ENCODE measurements at regions not wholly inside any gene's neighbourhood (a gene's known extent, or its start where the extent isn't known, plus 50 kb on each side); places are given as distances from the start of the nearest gene placed in this dataset.
"Not testable (repeated sequence)": the region's sequence is repeated elsewhere in the genome, so short reads cannot be mapped to it uniquely, and the experiment has no call there.

DNA sequence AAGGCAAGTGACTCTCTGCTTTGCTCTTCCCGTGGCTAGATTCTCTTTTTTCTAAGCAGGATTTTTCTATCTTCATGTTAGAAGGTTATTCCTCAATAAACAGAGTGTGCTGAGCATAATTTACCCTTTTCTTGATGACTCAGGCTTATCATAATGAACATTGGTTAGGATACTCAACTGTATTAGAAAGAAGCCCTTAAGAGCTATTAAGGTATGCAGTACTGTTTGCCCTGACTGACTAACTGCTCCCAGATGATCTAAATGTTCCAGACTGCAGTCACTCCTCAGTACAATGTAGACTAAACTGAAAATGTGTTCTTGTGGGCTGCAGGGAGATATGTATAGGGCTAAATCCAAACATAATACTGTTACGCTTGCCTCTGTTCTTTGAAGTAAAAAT, 687.8 kb downstream of the NUP35 start:
- no peak for DNase-seq

DNA sequence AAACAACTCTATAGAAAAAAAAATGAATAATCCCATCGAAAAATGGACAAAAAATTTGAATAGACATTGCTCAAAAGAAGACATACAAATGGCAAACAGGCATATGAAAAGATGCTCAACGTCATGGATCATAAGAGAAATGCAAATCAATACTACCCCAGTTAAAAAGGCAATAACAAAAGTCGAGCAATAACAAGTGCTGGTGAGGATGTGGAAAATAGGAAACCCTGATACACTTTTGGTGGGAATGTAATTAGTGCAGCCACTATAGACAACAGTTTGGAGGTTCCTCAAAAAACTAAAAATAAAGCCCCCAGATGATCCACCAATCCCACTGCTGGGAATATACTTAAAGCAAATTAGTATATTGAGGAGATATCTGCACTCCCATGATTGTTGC, 701.5 kb downstream of the NUP35 start:
- no peak for DNase-seq

DNA sequence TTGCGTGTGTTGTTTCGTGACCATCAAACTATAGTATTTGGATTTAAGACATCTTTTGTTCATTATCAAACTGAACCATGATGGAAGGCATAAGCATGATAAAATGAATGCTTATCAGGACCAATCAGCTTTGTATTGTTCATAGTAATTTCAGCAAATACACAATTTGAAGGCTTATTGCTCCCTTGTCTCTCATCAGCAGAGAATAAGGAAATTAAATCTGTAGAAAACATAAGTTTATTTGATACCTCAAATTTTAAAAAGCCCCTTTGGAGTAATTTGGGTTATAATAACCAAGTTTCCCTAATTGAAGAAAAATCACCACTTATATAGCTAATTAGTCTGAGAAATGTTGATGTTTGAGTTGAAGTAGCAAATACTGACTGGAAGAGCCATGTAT, 705.7 kb downstream of the NUP35 start:
- no peak for DNase-seq

DNA sequence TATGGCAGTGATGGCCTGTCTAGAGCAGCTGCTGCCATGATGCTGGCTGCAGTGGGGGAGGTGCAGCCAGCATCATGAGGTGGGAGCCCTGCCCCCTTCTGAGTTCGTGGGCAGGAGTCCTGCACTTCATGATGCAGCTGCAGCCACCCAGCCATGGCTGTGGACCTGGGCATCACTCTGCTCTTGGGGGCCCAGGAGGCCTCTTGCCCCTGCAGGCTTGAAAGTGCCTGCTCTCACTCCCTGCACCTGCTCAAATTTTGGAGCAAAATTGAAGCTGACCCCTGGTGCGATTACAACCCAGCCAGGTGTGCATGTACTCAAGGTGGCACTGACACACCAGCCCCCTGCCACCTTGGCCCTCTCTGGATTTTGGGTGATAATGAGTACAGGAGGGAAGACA, 712.9 kb downstream of the NUP35 start:
- no peak for DNase-seq

DNA sequence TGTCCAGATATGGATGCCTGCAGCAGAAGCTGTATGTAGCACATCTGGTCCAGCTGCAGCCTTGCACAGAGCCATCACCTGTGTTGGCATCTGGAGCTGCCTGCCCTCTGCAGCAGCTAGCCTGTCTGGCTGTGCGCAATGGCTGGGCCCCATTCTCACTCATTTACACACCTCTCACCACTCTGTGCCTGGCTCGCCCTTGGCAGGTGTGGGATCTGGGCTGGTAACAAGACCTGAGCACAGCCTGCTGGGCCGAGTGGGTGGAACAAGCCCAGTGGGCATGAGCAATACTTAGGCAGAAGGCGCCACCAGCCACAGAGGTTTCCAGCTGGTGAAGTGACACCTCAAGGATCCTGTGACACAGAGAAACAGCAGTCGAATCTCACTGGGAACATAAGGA, 714.1 kb downstream of the NUP35 start:
- DNase-seq = no peak

DNA sequence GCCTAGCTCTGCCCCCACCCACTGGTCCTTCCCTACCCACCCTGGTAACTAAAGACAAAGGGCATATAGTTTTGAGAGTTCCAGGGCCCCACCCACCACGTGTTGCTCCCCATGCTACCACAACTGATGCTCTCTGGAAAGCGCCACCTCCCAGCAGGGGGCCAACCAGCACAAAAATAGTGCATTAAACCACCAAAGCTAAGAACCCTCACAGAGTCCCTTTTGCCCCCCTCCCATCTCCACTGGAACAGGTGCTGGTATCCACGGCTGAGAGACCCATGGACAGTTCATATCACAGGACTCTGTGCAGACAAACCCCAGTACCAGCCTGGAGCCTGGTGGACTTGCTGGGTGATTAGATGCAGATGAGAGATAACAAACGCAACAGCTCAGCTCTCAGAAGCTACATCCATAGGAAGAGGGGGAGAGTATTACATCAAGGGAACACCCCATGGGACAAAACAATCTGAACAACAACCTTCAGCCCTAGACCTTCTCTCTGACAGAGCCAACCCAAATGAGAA, 715.9 kb downstream of the NUP35 start:
- DNase-seq = no peak

DNA sequence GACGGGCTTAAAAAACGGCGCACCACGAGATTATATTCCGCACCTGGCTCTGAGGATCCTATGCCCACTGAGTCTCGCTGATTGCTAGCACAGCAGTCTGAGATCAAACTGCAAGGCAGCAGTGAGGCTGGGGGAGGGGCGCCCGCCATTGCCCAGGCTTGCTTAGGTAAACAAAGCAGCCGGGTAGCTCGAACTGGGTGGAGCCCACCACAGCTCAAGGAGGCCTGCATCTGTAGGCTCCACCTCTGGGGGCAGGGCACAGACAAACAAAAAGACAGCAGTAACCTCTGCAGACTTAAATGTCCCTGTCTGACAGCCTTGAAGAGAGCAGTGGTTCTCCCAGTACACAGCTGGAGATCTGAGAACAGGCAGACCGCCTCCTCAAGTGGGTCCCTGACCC, 725.6 kb downstream of the NUP35 start:
- not testable (repeated sequence) for DNase-seq

DNA sequence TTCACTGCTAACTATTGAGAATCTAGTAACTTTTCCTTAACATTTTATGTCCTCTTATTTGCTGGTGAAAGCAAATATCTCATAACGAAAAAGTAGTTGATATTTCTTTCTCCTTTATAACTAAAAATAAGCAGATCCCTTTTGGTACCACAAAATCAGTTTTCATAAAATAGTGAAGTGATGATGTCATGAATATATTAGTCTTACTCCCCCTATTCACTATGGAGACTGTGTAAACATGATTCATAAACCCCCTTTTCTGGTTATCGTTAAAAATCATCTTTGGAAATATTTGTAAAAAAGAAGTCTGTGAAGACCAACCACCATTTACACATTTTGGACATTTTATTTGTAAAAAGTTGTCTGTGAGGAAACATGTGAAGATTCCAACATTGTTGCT, 734.9 kb downstream of the NUP35 start:
- no peak for DNase-seq

DNA sequence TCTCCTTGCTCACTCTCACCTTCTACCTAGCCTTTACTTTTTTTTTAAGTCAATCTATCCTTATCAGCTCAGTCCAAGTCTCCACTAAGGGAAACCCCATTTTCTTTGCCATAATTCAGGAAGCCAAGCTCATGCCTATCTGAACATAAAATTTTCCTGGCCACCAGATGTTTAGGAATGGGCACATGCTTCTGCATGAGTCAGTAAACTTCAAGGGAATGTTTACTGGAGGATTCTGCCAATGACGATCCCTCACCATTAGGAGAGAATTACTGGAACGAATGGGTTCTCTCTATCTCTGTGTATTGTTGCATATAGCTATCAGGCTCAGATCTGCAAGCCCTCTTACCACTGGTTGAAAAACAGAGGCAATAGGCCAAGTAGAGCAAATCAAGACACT, 731.7 kb upstream of the ZNF804A start:
- DNase-seq = no peak

DNA sequence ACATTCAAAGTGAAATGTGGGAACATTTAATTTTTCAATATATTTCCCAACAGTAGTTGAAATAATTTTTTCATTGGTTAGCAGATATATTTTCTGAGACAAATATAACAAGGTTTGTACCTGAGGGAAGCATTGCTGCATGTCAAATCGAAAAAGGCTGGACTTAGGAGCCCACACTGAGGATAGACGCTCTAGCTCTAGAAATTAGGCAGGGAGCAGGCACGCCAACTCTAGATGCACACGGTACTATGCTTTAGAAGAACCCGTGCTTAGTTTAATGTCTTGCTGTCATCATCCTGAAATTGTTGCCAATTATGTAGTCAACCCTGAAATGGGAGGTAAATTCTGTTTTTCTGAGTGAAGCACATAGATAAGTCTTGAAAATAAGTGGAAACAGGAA, 731.1 kb upstream of the ZNF804A start:
- no peak for DNase-seq

DNA sequence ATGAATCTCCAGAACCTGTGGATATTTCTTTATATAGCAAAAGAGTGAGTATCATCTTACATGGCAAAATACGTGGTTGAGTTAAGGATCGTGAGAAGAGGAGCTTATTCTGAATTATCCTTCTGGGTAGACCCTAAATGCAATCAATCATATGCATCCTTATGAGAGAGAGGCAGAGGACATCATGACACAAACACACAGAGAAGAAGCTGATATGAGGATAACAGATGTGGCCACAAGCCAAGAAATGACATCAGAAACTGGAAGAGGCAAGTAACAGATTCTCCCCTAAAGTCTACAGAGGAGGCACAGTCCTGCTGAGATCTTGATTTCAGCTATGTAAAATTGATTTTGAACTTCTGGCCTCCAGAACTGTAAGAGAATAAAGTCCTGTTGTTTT, 730.2 kb upstream of the ZNF804A start:
- no peak for DNase-seq

DNA sequence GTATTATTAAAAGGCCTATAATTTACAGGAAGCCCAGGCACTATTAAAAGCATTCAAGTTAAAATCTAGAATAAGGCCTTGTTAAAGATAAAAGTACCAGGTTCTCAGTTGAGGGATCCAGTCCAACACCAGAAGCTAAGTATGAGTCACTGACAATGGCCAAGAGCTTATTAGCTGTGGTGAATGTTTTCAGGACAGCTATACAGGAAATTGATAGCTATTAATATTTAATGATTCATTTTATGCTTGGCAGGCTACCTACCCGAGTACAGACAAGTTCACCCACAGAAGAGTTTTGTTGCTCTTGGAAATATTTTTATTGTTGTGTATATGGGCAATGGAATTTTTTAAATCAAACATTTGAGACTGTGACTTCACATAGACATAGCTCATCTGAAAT, 729.6 kb upstream of the ZNF804A start:
- DNase-seq = no peak

DNA sequence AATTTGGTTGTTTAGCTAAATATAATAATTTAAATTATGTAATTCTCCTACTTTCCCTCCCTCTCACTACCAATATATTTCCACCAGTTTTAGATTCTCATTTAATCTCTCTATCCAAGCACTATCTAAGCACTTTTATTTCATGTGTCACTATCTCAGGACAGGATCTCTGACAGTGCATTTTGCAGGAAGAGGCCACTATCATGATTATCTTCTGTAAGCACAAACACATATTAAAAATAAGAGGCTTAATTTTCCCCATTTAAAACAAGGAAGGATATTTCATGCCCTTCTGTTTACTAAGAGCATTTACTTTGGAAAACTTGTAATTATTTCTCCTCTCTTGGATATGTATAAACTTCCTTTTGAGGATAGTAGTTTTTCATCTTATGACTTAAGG, 726.2 kb upstream of the ZNF804A start:
- no peak for DNase-seq

DNA sequence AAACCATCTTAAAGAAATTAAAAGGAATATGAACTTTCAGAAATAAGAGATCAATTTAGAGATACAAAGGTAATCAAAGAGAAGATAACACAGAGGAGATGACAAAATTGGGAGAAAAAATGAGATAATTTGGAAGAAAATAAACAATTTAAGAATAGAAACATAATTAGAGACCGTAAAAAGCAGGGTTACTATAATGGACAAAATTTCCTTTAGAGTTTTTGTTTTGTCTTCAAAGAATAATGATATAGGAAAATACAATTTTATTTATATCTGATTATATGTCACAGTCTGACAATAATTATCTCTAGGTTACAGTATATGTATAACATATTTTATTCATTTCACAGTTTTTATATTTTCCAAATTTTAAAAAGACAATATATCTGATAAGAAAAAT, 716.4 kb upstream of the ZNF804A start:
- DNase-seq = no peak

DNA sequence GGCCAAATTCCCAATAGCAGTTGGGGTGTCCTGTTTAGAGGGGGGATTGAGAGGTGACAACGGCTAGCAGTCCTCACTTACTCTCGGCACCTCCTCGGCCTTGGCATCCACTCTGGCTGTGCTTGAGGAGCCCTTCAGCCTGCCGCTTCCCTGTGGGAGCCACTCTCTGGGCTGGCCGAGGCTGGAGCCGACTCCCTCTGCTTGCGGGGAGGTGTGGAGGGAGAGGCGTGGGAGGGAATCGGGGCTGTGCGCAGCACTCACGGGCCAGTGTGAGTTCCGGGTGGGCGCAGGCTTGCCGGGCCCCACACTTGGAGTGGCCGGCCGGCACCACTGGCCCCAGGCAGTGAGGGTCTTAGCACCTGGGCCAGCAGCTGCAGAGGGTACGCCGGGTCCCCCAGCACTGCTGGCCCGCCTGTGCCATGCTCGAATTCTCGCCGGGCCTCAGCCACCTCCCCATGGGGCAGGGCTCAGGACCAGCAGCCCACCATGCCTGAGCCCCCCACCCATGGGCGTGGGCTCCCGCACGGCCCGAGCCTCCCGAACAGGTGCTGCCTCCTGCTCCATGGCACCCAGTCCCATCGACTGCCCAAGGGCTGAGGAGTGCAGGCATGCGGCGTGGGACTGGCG, 705.9 kb upstream of the ZNF804A start:
- DNase-seq = no peak

DNA sequence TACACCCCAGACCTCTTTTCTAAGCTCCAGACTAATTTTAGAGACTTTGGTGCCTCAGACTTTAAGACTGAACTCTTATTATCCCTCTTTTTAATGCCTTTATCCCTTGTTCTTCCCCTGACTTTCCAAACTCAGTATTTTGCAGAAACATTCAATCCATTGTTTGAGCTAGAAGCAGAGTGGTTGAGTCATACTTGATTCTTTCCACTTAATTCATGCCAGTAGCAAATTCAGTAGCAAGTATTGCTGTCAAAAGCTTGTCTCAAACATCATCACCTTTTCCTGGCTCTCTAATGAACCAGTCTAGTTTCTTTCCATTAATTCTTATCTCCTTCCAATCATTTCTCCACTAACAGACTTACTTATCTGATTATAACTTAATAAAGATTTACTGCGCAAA, 699.7 kb upstream of the ZNF804A start:
- no peak for DNase-seq

DNA sequence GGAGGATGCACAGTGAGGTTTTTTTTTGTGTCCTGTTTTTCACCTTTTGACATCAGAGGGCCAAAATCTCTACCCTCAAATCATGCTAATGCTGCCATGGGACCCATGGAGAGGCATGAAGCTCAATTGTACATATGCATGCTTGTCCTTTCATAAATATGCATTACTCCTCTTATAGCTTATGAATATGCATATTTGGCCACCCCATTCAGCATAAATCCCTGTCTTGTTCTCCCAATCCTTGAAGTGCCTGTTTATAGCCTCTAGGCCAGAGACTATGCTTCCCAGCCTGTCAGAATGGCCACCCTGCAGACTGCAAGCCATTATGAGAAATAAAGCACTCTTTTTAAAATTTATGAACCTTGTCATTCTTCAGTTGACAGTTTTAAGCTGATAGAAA, 696.4 kb upstream of the ZNF804A start:
- no peak for DNase-seq

DNA sequence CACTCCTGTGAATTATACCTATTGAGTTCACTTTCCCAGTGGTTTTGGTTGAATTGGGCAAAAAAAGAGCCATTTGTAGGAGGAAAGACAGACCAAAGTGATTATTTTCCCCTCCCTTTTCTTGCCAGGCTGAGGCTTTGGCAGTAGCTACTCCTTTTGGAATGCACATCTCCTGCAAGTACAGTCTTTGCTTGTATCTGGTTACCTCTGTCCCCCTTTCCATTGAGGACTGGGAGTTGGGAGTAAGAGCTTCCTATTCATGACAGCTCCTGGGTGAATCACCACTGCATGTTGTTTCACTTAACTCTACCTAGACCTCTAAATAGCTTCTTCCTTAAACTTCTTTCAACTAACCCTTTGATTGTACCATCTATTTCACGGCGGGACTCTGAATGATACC, 695.3 kb upstream of the ZNF804A start:
- no peak for DNase-seq

DNA sequence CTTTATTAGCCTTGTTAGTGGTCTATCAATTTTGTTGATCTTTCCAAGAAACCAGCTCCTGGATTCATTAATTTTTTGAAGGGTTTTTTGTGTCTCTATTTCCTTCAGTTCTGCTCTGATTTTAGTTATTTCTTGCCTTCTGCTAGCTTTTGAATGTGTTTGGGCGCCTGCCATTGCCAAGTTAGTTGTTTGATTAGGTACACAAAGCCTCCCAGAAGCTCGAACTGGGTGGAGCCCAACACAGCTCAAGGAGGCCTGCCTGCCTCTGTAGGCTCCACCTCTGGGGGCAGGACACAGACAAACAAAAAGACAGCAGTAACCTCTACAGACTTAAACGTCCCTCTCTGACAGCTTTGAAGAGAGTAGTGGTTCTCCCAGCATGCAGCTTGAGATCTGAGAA, 682.3 kb upstream of the ZNF804A start:
- not testable (repeated sequence) for DNase-seq

DNA sequence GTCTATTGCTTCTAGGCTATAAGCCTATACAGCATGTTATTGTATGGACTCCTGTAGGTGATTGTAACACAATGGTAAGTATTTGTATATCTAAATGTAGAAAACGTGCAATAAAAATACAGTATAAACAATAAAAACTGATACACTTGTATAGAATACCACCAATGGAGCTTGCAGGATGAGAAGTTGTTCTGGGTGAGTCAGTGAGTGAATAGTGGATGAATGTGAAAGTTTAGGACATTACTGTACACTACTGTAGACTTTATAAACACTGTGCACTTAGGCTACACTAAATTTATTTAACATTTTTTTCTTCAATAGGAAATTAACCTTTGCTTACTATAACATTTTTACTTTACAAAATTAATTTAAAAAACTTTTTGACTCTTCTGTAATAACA, 679.2 kb upstream of the ZNF804A start:
- no peak for DNase-seq

DNA sequence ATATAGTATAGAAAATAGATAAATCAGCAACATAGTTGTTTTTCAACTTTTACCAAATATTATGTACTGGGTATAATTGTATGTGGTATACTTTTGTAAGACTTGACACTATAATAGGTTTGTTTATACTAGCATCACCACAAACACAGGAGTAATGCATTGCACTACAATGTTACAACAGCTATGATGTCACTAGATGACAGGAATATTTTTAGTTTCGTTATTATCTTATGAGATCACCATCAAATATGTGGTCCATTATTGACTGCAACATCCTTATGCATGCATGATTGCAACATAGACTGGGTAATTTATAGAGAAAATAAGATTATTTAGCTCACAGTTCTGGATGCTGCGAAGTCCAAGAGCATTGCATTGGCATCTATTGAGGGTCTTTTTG, 678.4 kb upstream of the ZNF804A start:
- no peak for DNase-seq

DNA sequence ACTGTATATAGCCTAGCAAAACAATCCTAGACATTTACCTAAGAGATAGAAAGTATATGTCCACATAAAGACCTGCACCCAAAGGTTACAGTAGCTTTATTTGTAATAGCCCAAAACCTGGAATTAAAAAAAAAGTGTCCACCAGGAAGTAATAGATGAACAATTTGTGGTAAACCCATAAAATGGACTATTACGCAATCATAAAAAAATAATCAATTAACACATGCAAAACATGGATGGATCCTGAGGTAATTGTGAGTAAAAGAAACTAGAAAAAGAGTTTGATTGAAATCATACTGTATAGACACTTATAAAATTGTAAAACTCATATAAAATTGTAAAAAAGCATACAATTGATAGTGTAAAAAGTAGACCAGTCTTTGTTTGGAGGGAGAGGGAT, 673.0 kb upstream of the ZNF804A start:
- DNase-seq = no peak

DNA sequence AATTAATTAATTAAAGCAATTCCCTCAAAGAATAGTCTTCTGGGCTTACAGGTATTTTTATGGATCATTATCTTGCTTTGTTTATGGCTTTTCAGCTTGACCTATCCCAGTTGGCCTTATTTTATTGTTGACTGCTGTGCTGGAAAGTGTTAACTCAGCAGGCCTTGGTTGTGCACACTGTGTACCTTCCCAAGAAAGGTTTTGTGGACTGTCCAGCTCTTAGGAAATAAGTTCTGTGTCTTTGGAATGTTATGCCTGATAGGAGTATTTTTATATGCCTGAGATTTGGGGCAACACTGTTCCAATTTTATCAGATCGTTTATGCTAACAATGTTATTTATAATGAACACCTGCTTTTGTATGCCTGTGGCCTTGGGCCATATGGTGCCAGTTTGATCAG, 671.9 kb upstream of the ZNF804A start:
- no peak for DNase-seq

DNA sequence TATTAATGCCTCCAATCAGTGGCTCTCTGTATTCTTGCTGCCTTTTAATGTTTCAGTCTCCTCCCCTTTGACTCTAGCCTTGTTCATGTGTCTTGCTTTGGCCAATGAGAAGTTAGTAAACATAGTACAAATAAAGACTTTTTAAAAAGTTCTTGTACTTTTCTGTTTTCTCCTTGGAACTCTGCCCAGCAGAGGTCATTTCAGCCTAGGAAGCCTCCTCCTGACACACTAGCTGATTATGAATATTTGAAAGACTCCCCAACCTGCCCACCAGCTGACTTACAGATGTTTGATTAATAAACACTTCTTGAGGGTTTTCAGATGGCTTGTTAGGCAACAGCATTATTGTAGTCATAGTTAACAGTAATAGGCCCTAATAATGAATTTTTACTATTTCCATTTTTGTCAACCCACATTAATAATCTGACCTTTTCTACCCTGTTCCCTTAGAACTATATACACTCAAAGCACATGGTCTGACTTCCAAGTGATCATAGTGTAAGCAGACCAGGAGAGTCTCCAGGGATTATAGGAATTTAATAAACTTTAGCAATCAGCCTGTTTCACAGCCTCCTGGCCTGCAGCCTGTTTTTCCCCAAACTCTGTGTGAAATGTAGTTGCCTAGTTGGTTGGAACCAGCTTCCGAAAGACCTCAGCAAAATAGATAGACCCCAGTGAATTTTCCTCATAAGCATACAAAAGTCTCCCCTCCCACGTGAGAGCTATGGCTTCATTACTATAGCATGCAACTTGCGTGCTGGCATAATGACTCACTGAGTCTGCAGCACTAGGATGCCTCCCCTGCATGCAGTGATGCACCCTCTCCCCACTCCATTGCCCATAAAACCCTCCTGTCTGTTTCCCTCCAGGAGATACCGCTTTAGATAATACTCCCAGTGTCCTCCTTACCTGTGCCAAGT, 670.7 kb upstream of the ZNF804A start:
- DNase-seq = no peak

DNA sequence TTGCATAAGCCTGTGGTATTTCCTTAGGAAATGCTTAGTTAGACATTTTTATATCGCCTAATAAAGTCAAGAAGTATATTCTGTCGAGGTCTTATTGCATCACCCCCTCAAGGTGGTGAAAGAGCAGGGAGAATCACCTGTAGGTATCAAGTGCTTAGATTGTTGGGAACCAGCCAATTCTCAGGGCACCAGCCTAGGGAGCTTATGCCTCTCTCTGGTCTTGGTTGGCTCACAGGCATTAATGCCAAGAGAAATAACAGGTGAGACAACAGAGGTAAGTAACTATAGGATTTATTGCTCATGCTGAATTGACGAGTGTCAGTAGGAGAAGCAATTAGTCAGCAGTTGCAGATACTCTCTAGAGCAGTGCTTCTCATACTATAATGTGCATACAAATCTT, 663.3 kb upstream of the ZNF804A start:
- no peak for DNase-seq

All from activated CD4-positive, alpha-beta T cell treated with anti-CD3 and anti-CD28 coated beads, Interleukin-2, Interleukin-6, amounts not matched to agents 100 ng/mL and 50 ng/mL, durations not matched to agents 16 hours and 8 hours (primary cell).